Suprapubic skin (tissue), 4 donors: ENCODE measurements at regions not wholly inside any gene's neighbourhood (a gene's known extent, or its start where the extent isn't known, plus 50 kb on each side); places are given as distances from the start of the nearest gene placed in this dataset.

Experiments used
- DNase-seq, 2 donors: peaks; one replicate each; pipeline ENCODE4 v3.0.0-alpha.2; 2019; ENCODE audit warnings: low spot score in 2 of 2
- H3K27ac ChIP-seq: fragments of 200-600 bp; sonication (generic); one replicate; pipeline ENCODE4 v1.5.1; 2019
- H3K27me3 ChIP-seq: fragments of 200-600 bp; sonication (generic); one replicate; pipeline ENCODE4 v1.5.1; 2019
- H3K36me3 ChIP-seq: fragments of 200-600 bp; sonication (generic); one replicate; pipeline ENCODE4 v1.5.1; 2019
- H3K4me1 ChIP-seq: fragments of 200-600 bp; sonication (generic); one replicate; pipeline ENCODE4 v1.5.1; 2019
- H3K4me3 ChIP-seq: fragments of 200-600 bp; sonication (generic); one replicate; pipeline ENCODE4 v1.5.1; 2019; ENCODE audit warnings: mild to moderate bottlenecking
- H3K9me3 ChIP-seq: fragments of 200-600 bp; sonication (generic); one replicate; pipeline ENCODE4 v1.5.1; 2019
- EP300 ChIP-seq: sonication (generic); formaldehyde crosslinking; IDR thresholded peaks from one replicate; pipeline ENCODE4 v1.6.1; 2017; ENCODE audit warnings: antibody characterized with exemption
- POLR2A ChIP-seq, 2 donors: fragments of 450-650 bp; IDR thresholded peaks; one replicate each; pipeline ENCODE4 v1.6.1; 2017; ENCODE audit warnings: antibody characterized with exemption in 2 of 2, mild to moderate bottlenecking in 2 of 2, moderate library complexity in 2 of 2
- POLR2AphosphoS5 ChIP-seq, 3 donors: sonication (generic); formaldehyde crosslinking; IDR thresholded peaks; one replicate each; pipeline ENCODE4 v1.6.1; 2017; ENCODE audit warnings: antibody characterized with exemption in 3 of 3
- WGBS: methylation state at CpG from one replicate; pipeline ENCODE4 v1.1.5; 2018; 5-methylcytosine and 5-hydroxymethylcytosine counted together
- TF ChIP-seq, protein P1 (sequence below), 2 donors: fragments of 200-600 bp in 1 of 2; fragments of 450-650 bp in 1 of 2; sonication (generic) in 1 of 2; IDR thresholded peaks; one replicate each; pipeline ENCODE4 v1.5.1; 2016 to 2019; ENCODE audit warnings: antibody characterized with exemption in 2 of 2, mild to moderate bottlenecking in 1 of 2, moderate library complexity in 1 of 2

GRCh38 chr10:57624856-57625592 lies 642.7 kb downstream of the IPMK start:
- H3K36me3 ChIP-seq, result no peaks in the 10 kb centered on the region
- no peaks in the 10 kb centered on the region for H3K4me1 ChIP-seq
- no peak overlapping the region for H3K4me3 ChIP-seq
- no peak overlapping the region for H3K27ac ChIP-seq
- no peak for DNase-seq
- H3K27me3 ChIP-seq, result no peaks in the 10 kb centered on the region
- TF ChIP-seq EP300 (no peak), POLR2AphosphoS5 (IDR thresholded peaks at IDR 0.05) (no peak), POLR2A (IDR thresholded peaks at IDR 0.05) (no peak)
- TF ChIP-seq, protein P1, sequence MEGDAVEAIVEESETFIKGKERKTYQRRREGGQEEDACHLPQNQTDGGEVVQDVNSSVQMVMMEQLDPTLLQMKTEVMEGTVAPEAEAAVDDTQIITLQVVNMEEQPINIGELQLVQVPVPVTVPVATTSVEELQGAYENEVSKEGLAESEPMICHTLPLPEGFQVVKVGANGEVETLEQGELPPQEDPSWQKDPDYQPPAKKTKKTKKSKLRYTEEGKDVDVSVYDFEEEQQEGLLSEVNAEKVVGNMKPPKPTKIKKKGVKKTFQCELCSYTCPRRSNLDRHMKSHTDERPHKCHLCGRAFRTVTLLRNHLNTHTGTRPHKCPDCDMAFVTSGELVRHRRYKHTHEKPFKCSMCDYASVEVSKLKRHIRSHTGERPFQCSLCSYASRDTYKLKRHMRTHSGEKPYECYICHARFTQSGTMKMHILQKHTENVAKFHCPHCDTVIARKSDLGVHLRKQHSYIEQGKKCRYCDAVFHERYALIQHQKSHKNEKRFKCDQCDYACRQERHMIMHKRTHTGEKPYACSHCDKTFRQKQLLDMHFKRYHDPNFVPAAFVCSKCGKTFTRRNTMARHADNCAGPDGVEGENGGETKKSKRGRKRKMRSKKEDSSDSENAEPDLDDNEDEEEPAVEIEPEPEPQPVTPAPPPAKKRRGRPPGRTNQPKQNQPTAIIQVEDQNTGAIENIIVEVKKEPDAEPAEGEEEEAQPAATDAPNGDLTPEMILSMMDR (IDR thresholded peaks at IDR 0.05), result no peak
- 37% methylated on average over 5 of the region's 5 CpGs for WGBS
- no peaks in the 10 kb centered on the region for H3K9me3 ChIP-seq

GRCh38 chr10:57624066-57624465 lies 643.6 kb downstream of the IPMK start:
- no peak overlapping the region for H3K4me3 ChIP-seq
- H3K4me1 ChIP-seq, result no peaks in the 10 kb centered on the region
- TF ChIP-seq EP300 (no peak), POLR2AphosphoS5 (IDR thresholded peaks at IDR 0.05) (no peak), POLR2A (IDR thresholded peaks at IDR 0.05) (no peak)
- TF ChIP-seq, protein P1 (IDR thresholded peaks at IDR 0.05), result no peak
- H3K27me3 ChIP-seq, result no peaks in the 10 kb centered on the region
- DNase-seq, result no peak
- no peak overlapping the region for H3K27ac ChIP-seq
- 48% methylated on average over 1 of the region's 1 CpG for WGBS
- H3K9me3 ChIP-seq, result no peaks in the 10 kb centered on the region
- H3K36me3 ChIP-seq, result no peaks in the 10 kb centered on the region

DNA sequence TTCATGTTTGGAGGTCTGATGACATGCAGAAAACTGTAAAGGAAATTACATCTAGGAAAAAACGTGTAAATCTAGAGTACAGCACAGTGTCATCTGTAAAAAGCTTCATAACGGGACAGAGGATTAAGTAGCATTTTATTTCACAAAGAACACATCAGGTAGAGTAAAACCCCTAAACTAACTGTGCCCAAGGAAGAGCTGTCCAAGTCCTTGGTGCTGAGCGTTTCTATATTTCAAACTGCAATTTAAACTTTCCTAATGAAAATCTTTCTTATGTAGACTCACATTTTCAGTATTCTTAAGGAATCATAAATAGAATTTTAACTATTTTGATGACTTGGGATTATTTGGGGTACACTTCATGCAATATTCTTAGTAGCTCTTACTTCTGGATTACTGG lies 646.2 kb downstream of the IPMK start:
- 54% methylated on average over 3 of the region's 3 CpGs for WGBS
- no peak for DNase-seq

GRCh38 chr10:57605948-57606485 lies 661.7 kb downstream of the IPMK start:
- 70% methylated on average over 4 of the region's 4 CpGs for WGBS
- TF ChIP-seq EP300, result no peak
- TF ChIP-seq, protein P1 (IDR thresholded peaks at IDR 0.05), result no peak
- no peak for TF ChIP-seq POLR2A (IDR thresholded peaks at IDR 0.05)
- TF ChIP-seq POLR2AphosphoS5 (IDR thresholded peaks at IDR 0.05), result no peak
- no peaks in the 10 kb centered on the region for H3K9me3 ChIP-seq
- no peaks in the 10 kb centered on the region for H3K4me1 ChIP-seq
- H3K27me3 ChIP-seq, result no peaks in the 10 kb centered on the region
- no peak overlapping the region for H3K27ac ChIP-seq
- no peak for DNase-seq
- no peak overlapping the region for H3K4me3 ChIP-seq
- no peaks in the 10 kb centered on the region for H3K36me3 ChIP-seq

More for the DNA sequence above, 646.2 kb downstream of the IPMK start:
- Histone ChIP-seq H3K27ac (no peak overlapping the region), H3K4me3 (no peak overlapping the region), H3K4me1 (no peaks in the 10 kb centered on the region), H3K27me3 (no peaks in the 10 kb centered on the region), H3K9me3 (no peaks in the 10 kb centered on the region), H3K36me3 (no peaks in the 10 kb centered on the region)
- TF ChIP-seq, protein P1 (IDR thresholded peaks at IDR 0.05), result no peak
- TF ChIP-seq POLR2A (IDR thresholded peaks at IDR 0.05), result no peak

- H3K4me1 ChIP-seq, result no peaks in the 10 kb centered on the region
- no peak overlapping the region for H3K4me3 ChIP-seq
- no peak for DNase-seq
- no peaks in the 10 kb centered on the region for H3K27me3 ChIP-seq
- H3K9me3 ChIP-seq, result no peaks in the 10 kb centered on the region
- no peak for TF ChIP-seq POLR2AphosphoS5 (IDR thresholded peaks at IDR 0.05)
- TF ChIP-seq EP300, result no peak
- TF ChIP-seq, protein P1 (IDR thresholded peaks at IDR 0.05), result no peak
- TF ChIP-seq POLR2A (IDR thresholded peaks at IDR 0.05), result no peak
- H3K27ac ChIP-seq, result no peak overlapping the region
- no peaks in the 10 kb centered on the region for H3K36me3 ChIP-seq
- 85% methylated on average over 4 of the region's 4 CpGs for WGBS
Measured at GRCh38 chr10:57599440-57599839, 668.3 kb downstream of the IPMK start.
